HCT116 (cell line): ENCODE measurements at regions not wholly inside any gene's neighbourhood (a gene's known extent, or its start where the extent isn't known, plus 50 kb on each side); places are given as distances from the start of the nearest gene placed in this dataset.
A peak's percentile ranks its signal among the peaks of the same experiment; 100 is the strongest.

Experiments
- ATAC-seq: fragments of 200-7000 bp; cut with Tn5 transposase; 2 replicates; pipeline ENCODE4 v1.9.1; 2020; ENCODE audit warnings: mild to moderate bottlenecking, moderate library complexity
- BruUV-seq: library from RNA; stranded (reverse); fragments of 400-500 nt; replicated peaks from 2 replicates; lab custom pipeline; 2021; lab: Mats Ljungman, UMichigan
- CTCF ChIA-PET: fragments of 300-600 bp; sonication (Branson Sonifier 250); formaldehyde crosslinking; loops from one replicate; lab custom pipeline; 2021; ENCODE audit warnings: antibody characterized with exemption; lab: Charles Lee
- POLR2A ChIA-PET: fragments of 300-600, 350-600 bp; sonication (Branson Sonifier 250); formaldehyde crosslinking; loops from one replicate; lab custom pipeline; 2021; ENCODE audit warnings: antibody characterized with exemption; lab: Charles Lee
- RAD21 ChIA-PET, 2 experiments: fragments of 300-600 bp; sonication (Branson Sonifier 250); formaldehyde crosslinking; loops; one replicate each; lab custom pipeline; 2023; ENCODE audit warnings: low total read pairs in 2 of 2; ENCODE audit not compliant: uncharacterized antibody in 2 of 2, unreplicated experiment in 2 of 2, low non-redundant PET in 1 of 2; lab: Charles Lee
- DNase-seq: peaks from one replicate; pipeline ENCODE4 v3.0.0-alpha.2; 2010; ENCODE audit warnings: low read depth, low spot score
- H2AFZ ChIP-seq: fragments of 200-600 bp; shearing (Covaris generic), sonication (generic); 2 replicates; pipeline ENCODE4 v1.6.1; 2017; ENCODE audit warnings: low read depth, mixed run types, mixed read lengths, antibody characterized with exemption, low read length; ENCODE audit not compliant: poor library complexity, severe bottlenecking
- H3K27ac ChIP-seq: 2 replicates; pipeline ENCODE4 v1.5.1; 2012; ENCODE audit warnings: low read depth, low read length
- H3K27me3 ChIP-seq: fragments of 200-600 bp; sonication (generic); 2 replicates; pipeline ENCODE4 v1.6.1; 2016; ENCODE audit warnings: mixed run types, low read length, mixed read lengths; ENCODE audit not compliant: insufficient read depth
- H3K36me3 ChIP-seq, 2 experiments: fragments of 200-500 bp in 1 of 2; fragments of 200-600 bp in 1 of 2; sonication (Bioruptor generic) in 1 of 2; sonication (generic) in 1 of 2; 2 replicates each; pipeline versions ENCODE4 v1.5.1 to v1.6.1; 2014 to 2016; ENCODE audit warnings: low read length in 2 of 2, inconsistent platforms in 1 of 2, mixed read lengths in 1 of 2, mixed run types in 1 of 2; ENCODE audit not compliant: insufficient read depth in 2 of 2, control insufficient read depth in 1 of 2
- H3K4me1 ChIP-seq, 2 experiments: fragments of 200-600 bp in 1 of 2; sonication (generic) in 1 of 2; 2 replicates each; pipeline versions ENCODE4 v1.5.1 to v1.6.1; 2012 to 2017; ENCODE audit warnings: low read length in 2 of 2, inconsistent platforms in 1 of 2, mild to moderate bottlenecking in 1 of 2, mixed read lengths in 1 of 2, mixed run types in 1 of 2, moderate library complexity in 1 of 2; ENCODE audit not compliant: insufficient read depth in 2 of 2, control insufficient read depth in 1 of 2
- H3K4me2 ChIP-seq: fragments of 200-600 bp; sonication (generic); 2 replicates; pipeline ENCODE4 v1.6.1; 2017; ENCODE audit warnings: mixed run types, low read length, mixed read lengths
- H3K4me3 ChIP-seq, 2 experiments: fragments of 200-600 bp in 1 of 2; sonication (generic) in 1 of 2; replicated peaks in 1 of 2; 2 replicates each; pipeline ENCODE4 v1.5.1; 2011 to 2016; ENCODE audit warnings: low read length in 2 of 2, control low read depth in 1 of 2, low read depth in 1 of 2, mild to moderate bottlenecking in 1 of 2, mixed read lengths in 1 of 2, mixed run types in 1 of 2
- H3K79me2 ChIP-seq: fragments of 200-600 bp; sonication (generic); 2 replicates; pipeline ENCODE4 v1.6.1; 2017; ENCODE audit warnings: mild to moderate bottlenecking, mixed run types, low read length, moderate library complexity, mixed read lengths; ENCODE audit not compliant: insufficient read depth
- H3K9ac ChIP-seq: fragments of 200-600 bp; sonication (generic); 2 replicates; pipeline ENCODE4 v1.6.1; 2016; ENCODE audit warnings: low read length, mixed read lengths
- H3K9me2 ChIP-seq: fragments of 200-600 bp; sonication (generic), shearing (Covaris generic); 2 replicates; pipeline ENCODE4 v1.6.1; 2017; ENCODE audit warnings: mixed run types, mild to moderate bottlenecking, moderate library complexity; ENCODE audit not compliant: insufficient read depth
- H3K9me3 ChIP-seq, 2 experiments: fragments of 200-500 bp in 1 of 2; fragments of 200-600 bp in 1 of 2; sonication (Bioruptor generic) in 1 of 2; sonication (generic) in 1 of 2; 2 replicates each; pipeline ENCODE4 v1.6.1; 2014 to 2017; ENCODE audit warnings: low read length in 2 of 2, mixed read lengths in 2 of 2, inconsistent platforms in 1 of 2, low read depth in 1 of 2, mild to moderate bottlenecking in 1 of 2, mixed run types in 1 of 2, moderate library complexity in 1 of 2; ENCODE audit not compliant: control insufficient read depth in 1 of 2, insufficient read depth in 1 of 2
- H4K20me1 ChIP-seq: fragments of 200-600 bp; sonication (generic), shearing (Covaris generic); 2 replicates; pipeline ENCODE4 v1.6.1; 2017; ENCODE audit warnings: mixed run types, mild to moderate bottlenecking, moderate library complexity; ENCODE audit not compliant: insufficient read depth
- CBX3 ChIP-seq: IDR thresholded peaks from 2 replicates; pipeline ENCODE4 v1.6.1; 2012; ENCODE audit warnings: low read depth
- CEBPB ChIP-seq: IDR thresholded peaks from 2 replicates; pipeline ENCODE4 v1.6.1; 2012; ENCODE audit warnings: low read depth
- ELF1 ChIP-seq: IDR thresholded peaks from 2 replicates; pipeline ENCODE4 v1.6.1; 2012; ENCODE audit warnings: low read depth, borderline replicate concordance
- JUND ChIP-seq: IDR thresholded peaks from 2 replicates; pipeline ENCODE4 v1.6.1; 2012
- POLR2A ChIP-seq: IDR thresholded peaks from 2 replicates; pipeline ENCODE4 v1.7.0; 2011; ENCODE audit warnings: borderline replicate concordance; ENCODE audit not compliant: insufficient read depth, insufficient read length; ENCODE audit errors: extremely low read depth
- TCF7L2 ChIP-seq: IDR thresholded peaks from 2 replicates; pipeline ENCODE4 v1.7.0; 2011; ENCODE audit warnings: borderline replicate concordance, inconsistent platforms; ENCODE audit not compliant: insufficient read depth, insufficient read length; ENCODE audit errors: extremely low read depth
- YY1 ChIP-seq: IDR thresholded peaks from 2 replicates; pipeline ENCODE4 v1.6.1; 2011; ENCODE audit warnings: low read length, low read depth, moderate library complexity, mild to moderate bottlenecking; ENCODE audit not compliant: insufficient replicate concordance; ENCODE audit errors: extremely low read depth
- ZBTB33 ChIP-seq: IDR thresholded peaks from 2 replicates; pipeline ENCODE4 v1.6.1; 2011; ENCODE audit warnings: mild to moderate bottlenecking, low read length, moderate library complexity; ENCODE audit not compliant: insufficient replicate concordance; ENCODE audit errors: extremely low read depth
- ZFX ChIP-seq: fragments of 450-650 bp; IDR thresholded peaks from 2 replicates; pipeline ENCODE4 v1.6.1; 2017
- ZNF274 ChIP-seq: fragments of 200-500 bp; sonication (Bioruptor generic); IDR thresholded peaks from 2 replicates; pipeline ENCODE4 v1.6.1; 2014; ENCODE audit warnings: mild to moderate bottlenecking, low read depth, low read length, inconsistent platforms
- intact Hi-C: fragments of 100-400 bp; cut with micrococcal nuclease; formaldehyde crosslinking; loops from 2 replicates; pipeline ENCODE4 v1.10.0; 2022
- TF ChIP-seq, protein P1 (sequence below): IDR thresholded peaks from 2 replicates; pipeline ENCODE4 v1.6.1; 2012

DNA sequence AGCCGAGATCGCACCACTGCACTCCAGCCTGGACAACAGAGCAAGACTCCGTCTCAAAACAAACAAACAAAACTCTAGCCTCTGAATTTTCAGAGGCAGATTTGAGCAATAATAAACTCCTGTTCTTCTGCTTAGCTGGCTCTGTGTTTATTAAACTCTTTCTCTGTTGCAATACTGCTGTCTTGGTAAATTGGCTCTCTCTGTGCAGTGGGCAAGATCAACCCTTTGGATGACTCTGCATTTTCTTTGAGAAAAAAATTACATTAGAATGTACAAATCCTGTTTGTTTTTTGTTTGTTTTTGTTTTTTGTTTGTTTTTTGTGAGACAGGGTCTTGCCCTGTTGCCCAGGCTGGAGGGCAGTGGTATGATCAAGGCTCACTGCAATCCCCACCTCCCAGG lies 75.8 kb upstream of the RPH3AL start:
- Histone ChIP-seq H3K4me2 (no peak overlapping the region), H3K9ac (no peak overlapping the region), H3K27me3 (no peaks in the 10 kb centered on the region), H3K27ac (no peak overlapping the region), H3K4me3 (no peak overlapping the region), H3K36me3 (no peaks in the 10 kb centered on the region), H3K9me3 (0 out of 4 replicates have a peak, but pooled peaks cover 0 to 4% of the 10 kb centered on the region in 2 experiments), H4K20me1 (no peaks in the 10 kb centered on the region)
- intact Hi-C loops, result no loop called here
- ChIA-PET RAD21 (no interaction called here), CTCF (no interaction called here), POLR2A (no interaction called here)
- TF ChIP-seq ELF1 (no peak), CBX3 (peak; percentile 62; the same call in 1 of the 2 replicates)
- TF ChIP-seq, all 23 proteins: peak for 1
- no TSS peak for BruUV-seq
- Histone ChIP-seq H3K9me2 (no peaks in the 10 kb centered on the region), H3K4me1 (no peaks in the 10 kb centered on the region), H2AFZ (no peak overlapping the region), H3K79me2 (no peaks in the 10 kb centered on the region)
- no peak for DNase-seq
- ATAC-seq, result no peak

GRCh38 chr17:427891-428290 lies 75.3 kb upstream of the RPH3AL start:
- DNase-seq (no peak), ATAC-seq (no peak)
- no peaks in the 10 kb centered on the region for H3K4me1 ChIP-seq
- H2AFZ ChIP-seq, result no peak overlapping the region
- BruUV-seq, result no TSS peak
- H4K20me1 ChIP-seq, result no peaks in the 10 kb centered on the region
- intact Hi-C loops, result no loop called here
- no peak overlapping the region for H3K4me3 ChIP-seq
- CTCF ChIA-PET, result no interaction called here
- H3K36me3 ChIP-seq, result no peaks in the 10 kb centered on the region
- TF ChIP-seq JUND, result no peak
- TF ChIP-seq YY1, result no peak
- no peak for TF ChIP-seq ZFX
- TF ChIP-seq POLR2A, result no peak
- TF ChIP-seq ZNF274, result no peak
- TF ChIP-seq, protein P1, sequence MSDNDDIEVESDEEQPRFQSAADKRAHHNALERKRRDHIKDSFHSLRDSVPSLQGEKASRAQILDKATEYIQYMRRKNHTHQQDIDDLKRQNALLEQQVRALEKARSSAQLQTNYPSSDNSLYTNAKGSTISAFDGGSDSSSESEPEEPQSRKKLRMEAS, result no peak
- TF ChIP-seq ELF1, result no peak
- TF ChIP-seq CBX3, result no peak
- no peak for TF ChIP-seq TCF7L2
- no peak for TF ChIP-seq ZBTB33
- no peak for TF ChIP-seq CEBPB
- POLR2A ChIA-PET, result no interaction called here
- no peak overlapping the region for H3K9ac ChIP-seq
- H3K27me3 ChIP-seq, result no peaks in the 10 kb centered on the region
- RAD21 ChIA-PET, result no interaction called here
- no peak overlapping the region for H3K4me2 ChIP-seq
- H3K9me3 ChIP-seq, result 0 out of 4 replicates have a peak, but pooled peaks cover 0 to 4% of the 10 kb centered on the region in 2 experiments
- no peaks in the 10 kb centered on the region for H3K9me2 ChIP-seq
- H3K27ac ChIP-seq, result no peak overlapping the region
- H3K79me2 ChIP-seq, result no peaks in the 10 kb centered on the region
